Stimulated activated CD4-positive, alpha-beta T cell treated with anti-CD3 and anti-CD28 coated beads, Interleukin-12 subunit alpha, Interleukin-12 subunit beta, amount 100 ng/mL, for 48 hours (primary cell): ENCODE measurements at regions not wholly inside any gene's neighbourhood (a gene's known extent, or its start where the extent isn't known, plus 50 kb on each side); places are given as distances from the start of the nearest gene placed in this dataset.
A peak's percentile ranks its signal among the peaks of the same experiment; 100 is the strongest.

Experiments used
- DNase-seq, 3 donors: peaks; one replicate each; pipeline ENCODE4 v3.0.0-alpha.2; 2020; ENCODE audit warnings: low read depth in 2 of 3, low spot score in 1 of 3

DNA sequence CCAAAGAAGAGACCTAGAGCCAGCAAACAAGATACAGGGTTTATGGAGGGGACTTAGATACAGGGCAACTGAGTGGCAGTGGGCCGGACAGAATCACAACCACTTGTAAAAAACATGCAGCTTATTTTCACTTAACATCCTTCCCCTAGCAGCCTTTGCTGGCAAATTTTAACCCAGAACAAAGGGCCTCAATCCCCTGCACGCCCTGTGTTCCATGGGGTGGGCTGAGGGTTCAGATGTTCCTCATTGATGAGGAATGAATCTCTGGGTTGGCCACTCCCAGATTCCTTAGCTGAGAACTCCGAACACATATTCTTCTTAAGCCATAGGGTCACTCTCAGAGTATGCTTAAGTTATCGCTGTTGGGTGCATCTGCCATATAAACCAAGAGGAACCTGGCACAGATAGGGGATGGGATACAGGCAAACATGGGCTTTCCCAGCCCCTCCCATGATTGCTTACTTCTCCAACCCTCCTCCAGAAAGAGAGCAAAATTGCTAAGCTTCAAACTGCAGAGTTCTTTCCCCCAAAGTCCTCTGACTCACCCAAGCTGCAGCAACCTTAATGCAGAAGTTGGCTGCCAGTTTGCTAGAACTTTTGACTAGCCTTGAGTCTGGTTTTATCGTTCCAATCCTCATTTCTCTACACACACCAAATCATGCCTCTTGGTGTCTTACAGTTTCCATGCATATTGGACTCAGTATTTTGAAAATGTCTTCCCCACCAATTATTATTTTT is 146.9 kb downstream of the CD47 start:
- DNase-seq, result no peak

DNA sequence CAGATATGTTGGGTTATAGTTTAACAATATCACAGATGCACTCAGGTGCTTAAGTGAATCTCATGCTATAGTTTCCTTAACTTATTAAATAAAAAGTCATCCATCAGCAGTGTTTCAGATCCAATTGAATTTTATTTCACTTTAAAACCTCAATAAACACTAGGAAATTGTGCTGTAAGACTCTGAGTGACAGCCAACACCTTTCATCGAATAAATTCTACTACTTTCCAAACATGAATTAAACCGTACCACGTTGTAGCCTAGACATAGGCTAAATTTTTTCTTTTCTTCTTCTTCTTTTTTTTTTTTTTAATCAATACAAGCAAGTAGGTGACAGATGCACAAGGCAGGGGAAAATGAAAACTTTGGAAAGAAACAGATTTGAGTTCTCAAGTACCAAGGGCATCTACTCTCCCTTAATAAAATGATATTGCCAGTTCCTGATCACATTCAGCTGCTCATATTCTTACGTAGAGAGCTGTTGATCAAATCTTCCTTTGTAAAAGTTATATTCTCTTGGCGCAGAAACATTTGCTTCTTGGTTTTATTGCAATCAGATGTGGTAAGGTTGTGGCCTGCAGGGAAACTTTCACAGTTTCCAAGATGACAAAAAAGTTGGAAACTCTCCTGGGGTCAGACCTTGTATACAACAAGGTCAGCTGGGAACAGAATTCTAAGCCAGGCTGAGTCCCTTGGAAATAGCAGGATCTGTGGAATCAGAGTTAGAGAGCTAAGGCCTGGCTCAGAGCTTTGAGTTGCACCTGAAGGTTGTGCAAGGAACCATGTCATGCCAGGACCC is 147.7 kb downstream of the CD47 start:
- no peak for DNase-seq

DNA sequence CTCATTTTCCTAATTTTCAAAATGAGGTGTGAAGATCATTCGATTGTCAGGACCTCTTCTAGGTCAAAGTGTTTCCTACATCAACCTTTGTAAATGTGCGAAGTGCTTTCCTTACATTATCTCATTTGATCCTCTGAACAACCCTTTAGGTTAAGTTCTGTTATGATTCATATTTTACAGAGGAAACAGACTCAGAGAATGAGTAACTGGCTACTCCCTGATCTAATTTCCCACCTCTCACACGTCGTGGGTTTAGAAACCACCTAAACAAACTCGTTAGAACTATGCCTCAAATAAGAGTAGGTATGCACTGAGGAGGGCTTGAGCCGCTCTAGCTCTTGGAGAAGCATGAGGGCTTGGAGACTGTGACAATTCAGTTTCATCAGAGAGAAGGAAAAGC is 148.6 kb downstream of the CD47 start:
- DNase-seq, result peak in 1 of 3 donors; percentile 31

DNA sequence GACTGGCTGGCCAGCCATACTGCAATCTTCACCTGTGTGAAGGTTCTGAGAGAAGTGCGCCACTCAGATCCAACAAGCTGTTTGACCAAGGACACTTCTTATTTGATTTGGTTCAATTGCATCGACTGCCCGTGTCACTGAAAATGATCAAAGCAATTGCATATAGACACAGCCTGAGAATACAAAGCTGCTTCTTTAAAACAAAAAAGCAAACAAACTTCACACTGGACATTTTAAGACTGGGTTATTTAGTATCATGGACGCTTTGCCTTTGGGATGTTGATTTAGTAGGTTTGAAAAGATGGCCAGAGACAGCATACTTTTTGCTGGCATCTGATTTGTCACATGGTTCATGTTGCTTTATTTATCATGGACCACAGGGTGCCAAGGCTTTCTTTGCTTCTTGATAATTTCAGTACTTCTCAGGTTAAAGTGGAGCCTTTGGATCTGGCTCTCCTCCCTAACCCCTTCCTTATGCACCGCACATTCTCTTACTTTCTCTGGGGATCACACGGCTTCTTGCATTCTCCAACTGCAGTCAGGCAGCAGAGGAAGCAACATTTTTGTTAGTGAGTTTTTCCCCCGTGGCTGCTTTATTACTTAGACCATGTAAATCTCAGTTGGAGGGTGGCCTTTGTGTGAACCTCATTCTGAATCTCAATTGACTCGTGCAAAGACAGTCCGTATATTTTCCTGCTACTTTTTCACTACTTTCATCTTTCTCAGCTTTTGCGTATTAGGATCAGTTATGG is 151.0 kb downstream of the CD47 start:
- no peak for DNase-seq

- DNase-seq, result no peak
Observed at GRCh38 chr3:107938143-107938542, 152.7 kb downstream of the CD47 start.

DNA sequence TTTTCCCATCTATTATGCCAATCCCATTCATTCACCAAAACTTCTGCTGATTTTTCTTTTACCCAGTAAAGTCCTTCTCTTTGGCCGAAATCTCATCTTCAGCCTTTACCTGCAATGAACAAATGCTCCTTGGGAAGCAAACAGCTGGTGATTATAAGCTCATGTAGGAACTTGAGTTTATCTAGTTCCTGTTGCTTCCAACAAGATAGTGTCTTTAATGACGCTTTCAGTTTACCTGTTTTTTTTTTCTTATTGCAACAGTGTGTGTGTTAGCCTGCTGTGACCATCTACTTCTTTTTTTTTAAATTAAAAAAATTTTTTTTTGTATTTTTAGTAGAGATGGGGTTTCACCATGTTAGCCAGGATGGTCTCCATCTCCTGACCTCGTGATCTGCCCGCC is 156.0 kb downstream of the CD47 start:
- DNase-seq, result no peak

DNA sequence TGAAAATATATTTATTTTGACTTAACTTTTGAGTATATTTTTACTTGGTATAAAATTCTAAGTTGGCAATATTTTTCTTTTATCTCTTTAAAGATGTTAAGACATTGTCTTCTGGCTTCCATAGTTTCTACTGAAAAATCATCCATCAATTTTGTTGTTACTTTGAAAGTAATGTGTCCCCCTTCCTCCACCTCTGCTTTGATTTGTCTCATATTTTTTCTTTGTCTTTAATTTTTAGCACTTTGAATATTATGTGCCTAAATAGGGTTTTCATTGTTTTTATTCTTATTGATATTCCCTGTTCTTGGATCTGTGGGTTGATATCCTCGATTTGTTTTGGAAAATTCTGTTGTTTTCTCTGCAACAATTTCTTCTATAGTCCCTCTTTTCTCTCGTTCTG is 157.4 kb downstream of the CD47 start:
- DNase-seq, result no peak

GRCh38 chr3:107931326-107931725 is 159.5 kb downstream of the CD47 start:
- no peak for DNase-seq

DNA sequence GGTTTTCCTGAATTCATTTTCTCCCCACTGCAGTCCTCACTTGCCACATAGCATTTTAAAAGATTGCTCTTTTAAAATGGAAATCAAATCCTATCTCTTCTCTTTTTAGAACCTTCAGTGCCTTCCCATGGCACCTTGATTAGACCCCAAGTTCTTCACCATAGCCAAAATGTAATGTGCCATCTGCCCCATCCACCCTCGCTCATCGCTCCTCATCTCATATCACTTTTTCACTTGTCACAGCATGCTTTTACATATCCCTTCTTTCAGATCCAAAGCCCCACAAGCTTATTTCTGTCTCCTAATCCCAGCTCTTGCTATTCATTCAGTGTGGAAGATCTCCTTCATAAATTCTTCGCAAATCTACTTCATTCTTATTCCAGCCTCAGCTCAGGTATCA is 161.7 kb downstream of the CD47 start:
- DNase-seq, result no peak

DNA sequence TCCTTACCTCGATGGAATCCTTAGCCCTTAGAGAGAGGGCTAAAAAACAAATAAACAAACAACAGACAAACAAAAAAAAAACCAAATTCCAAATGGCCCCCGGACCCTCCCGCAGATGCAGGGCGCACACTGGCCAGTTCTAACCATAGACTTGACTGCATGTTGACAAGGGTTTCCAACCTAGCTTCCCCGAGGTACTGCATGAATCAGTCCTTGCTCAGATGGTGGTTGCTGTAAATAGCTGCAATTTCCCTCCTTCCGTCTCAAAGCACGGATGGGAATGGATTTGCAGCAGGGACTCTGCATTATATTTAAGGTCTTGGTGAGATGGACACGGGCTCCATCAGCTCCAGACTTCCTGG is 162.8 kb downstream of the CD47 start:
- no peak for DNase-seq

GRCh38 chr3:107927361-107928083 is 163.3 kb downstream of the CD47 start:
- DNase-seq, result peak; percentile 53 to 66 (median 56)

DNA sequence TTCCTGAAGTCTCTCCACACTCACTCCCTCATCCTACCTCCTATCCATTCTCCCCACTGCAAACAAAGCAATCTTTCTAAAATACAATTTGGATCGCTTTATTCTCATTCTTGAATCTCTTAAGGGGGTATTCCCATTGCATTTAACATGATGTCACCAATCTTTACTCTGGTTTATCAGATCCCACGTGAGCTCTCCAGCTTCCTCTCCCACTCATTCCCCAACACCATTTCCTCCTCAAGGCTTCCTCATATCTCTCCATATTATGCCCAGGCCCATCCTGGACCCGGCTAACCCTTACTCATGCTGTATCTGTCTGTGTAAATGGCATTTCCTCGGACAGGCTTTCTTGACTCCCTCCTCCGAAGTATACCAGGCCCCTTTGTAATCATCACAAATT is 165.0 kb downstream of the CD47 start:
- no peak for DNase-seq

DNA sequence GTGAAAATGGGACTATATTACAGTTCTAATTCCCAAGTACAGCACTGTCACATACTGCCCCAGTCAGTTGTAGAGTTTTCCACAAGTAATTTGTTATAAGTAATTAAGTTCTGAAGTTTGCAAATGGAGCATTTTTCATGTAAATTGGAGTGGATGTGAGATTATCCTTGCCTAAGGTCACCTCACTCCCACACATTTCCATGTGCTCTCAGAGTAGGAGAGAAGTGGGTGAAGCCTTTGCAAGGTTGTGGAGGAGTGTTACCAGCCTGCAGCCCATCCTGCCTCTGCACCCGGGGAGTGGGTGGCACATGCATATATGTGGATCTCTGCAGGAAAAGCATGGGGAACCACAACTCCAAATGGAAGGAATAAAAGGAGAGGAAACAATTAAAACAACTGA is 169.8 kb downstream of the CD47 start:
- no peak for DNase-seq

DNA sequence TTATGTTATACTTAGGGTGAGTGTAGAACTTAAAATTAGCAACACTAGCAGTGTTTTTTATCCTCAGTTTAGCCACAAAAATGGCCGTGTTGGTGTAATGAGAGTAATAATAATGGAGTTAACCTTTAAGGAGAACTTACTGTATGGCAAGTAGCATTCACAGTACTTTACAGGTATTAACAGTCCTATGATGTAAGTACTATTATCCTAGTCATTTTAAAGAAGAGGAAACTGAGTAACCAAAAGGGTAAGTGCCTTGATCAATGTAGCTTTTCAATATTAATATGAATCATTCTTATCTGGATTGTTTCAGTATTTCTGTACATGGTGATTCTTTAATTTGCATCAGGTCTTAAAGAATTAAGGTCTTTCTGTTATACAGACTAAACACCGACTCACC is 170.3 kb downstream of the CD47 start:
- DNase-seq, result no peak

GRCh38 chr3:107919239-107919638 is 171.6 kb downstream of the CD47 start:
- DNase-seq, result no peak

GRCh38 chr3:107916171-107916570 is 174.7 kb downstream of the CD47 start:
- DNase-seq, result no peak

GRCh38 chr3:107915706-107916105 is 175.1 kb downstream of the CD47 start:
- DNase-seq, result no peak

GRCh38 chr3:107913701-107914100 is 177.1 kb downstream of the CD47 start:
- no peak for DNase-seq

DNA sequence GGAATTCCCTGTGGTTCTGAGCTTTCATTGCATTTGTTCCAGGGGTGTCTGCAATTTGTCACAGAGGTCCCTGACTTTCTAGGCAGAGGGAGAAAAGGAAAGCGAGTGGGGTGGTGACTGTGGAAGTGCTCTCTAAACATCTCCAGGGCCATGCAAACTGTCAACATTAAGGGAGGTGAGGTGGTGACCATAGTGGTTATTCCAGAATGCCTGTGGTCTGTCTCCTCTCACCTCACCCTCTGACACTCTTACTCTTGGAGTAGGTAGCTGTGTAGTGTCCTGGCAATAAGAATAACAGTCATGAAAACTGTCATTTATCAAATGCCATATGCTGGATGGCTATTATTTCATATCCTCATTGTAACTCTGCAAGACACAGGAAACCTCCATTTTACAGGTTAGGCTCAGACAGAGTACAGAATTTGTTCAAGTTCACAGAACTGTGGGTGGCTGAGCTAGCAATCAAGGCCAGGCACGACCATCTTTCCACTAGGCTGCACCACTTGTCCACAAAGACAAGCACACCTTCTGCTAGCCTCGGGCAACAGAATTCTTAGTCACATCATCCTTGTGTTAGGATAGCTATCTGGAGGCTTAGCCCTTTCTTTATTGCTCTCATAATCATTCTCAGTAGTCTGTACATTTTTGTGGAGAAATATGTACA is 179.4 kb downstream of the CD47 start:
- DNase-seq, result no peak

- DNase-seq, result peak; percentile 14 to 28 (median 20)
Observed at GRCh38 chr3:107910713-107911259, 180.0 kb downstream of the CD47 start.
